GM18502 (cell line): ENCODE measurements at regions not wholly inside any gene's neighbourhood (a gene's known extent, or its start where the extent isn't known, plus 50 kb on each side); places are given as distances from the start of the nearest gene placed in this dataset.

Source experiments
- ATAC-seq: cut with Tn5 transposase; IDR thresholded peaks from one replicate; pipeline ENCODE4 v1.9.1; 2021; ENCODE audit warnings: mild to moderate bottlenecking; ENCODE audit not compliant: unreplicated experiment, poor library complexity

GRCh38 chr10:78900715-78901430 is 167.9 kb upstream of the ZMIZ1 start:
- ATAC-seq = no peak

DNA sequence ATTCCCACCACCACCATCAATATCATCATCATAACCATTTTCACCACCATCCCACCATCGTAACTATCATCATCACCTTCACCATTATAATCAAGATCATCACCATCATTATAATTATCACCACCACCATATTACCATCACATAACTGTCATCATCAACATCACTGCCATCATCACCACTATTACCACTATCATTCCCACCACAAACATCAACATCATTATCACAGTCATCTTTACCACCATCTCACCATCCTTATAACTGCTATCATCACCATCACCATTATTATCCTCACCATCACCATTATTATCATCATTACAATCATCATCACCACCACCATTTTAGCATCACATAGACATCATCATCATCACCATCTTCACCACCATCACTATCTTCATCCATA is 167.1 kb upstream of the ZMIZ1 start:
- ATAC-seq = no peak

DNA sequence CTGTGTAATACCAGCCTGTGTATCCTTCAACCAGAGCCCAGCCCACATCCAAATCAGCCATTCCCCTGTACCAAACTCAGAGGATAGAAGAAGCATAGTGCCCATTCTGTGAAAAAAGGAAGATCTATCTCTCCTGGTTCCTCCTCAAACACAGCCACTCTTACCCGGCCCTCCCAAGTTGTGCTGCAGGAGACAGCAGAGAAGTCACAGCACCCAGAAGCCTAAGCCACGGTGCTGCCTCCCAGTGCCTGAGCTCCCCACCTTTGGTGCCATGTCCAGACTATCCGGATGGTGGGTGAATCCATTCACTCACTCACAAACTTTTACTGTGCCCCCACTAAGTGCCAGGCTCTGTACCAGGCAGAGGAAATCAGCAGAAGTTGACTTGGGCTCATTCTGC is 166.0 kb upstream of the ZMIZ1 start:
- ATAC-seq = no peak

DNA sequence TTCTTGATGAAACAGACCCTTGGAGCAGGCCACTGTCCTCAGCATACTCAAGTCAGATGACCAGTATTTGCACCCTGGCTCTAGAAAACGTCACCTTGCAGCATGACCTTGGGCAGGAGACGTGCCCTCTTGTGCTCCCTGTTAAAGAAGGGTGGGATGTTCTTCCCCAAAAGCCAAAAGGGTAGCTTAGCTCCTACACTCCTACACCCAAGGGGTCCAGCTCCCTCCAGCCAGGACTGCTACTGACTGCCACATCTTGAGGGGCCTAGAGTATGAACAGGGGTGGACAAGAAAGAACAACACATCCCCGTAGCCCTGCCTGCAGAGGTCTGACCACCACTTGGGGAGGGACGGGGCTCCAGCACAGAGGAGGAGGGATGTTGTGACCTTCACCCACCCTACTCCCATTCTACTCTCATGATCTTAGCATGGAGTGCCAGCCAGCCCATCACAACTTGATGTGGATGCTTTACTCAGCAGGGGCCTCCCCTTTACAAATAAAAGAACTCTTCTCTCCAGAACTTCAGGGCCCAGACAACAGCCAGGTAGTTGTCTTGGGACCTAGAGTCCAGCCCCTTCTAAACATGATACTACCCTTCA is 165.3 kb upstream of the ZMIZ1 start:
- no peak for ATAC-seq

- no peak for ATAC-seq
These were observed 164.6 kb upstream of the ZMIZ1 start for GRCh38 chr10:78904196-78904595.

DNA sequence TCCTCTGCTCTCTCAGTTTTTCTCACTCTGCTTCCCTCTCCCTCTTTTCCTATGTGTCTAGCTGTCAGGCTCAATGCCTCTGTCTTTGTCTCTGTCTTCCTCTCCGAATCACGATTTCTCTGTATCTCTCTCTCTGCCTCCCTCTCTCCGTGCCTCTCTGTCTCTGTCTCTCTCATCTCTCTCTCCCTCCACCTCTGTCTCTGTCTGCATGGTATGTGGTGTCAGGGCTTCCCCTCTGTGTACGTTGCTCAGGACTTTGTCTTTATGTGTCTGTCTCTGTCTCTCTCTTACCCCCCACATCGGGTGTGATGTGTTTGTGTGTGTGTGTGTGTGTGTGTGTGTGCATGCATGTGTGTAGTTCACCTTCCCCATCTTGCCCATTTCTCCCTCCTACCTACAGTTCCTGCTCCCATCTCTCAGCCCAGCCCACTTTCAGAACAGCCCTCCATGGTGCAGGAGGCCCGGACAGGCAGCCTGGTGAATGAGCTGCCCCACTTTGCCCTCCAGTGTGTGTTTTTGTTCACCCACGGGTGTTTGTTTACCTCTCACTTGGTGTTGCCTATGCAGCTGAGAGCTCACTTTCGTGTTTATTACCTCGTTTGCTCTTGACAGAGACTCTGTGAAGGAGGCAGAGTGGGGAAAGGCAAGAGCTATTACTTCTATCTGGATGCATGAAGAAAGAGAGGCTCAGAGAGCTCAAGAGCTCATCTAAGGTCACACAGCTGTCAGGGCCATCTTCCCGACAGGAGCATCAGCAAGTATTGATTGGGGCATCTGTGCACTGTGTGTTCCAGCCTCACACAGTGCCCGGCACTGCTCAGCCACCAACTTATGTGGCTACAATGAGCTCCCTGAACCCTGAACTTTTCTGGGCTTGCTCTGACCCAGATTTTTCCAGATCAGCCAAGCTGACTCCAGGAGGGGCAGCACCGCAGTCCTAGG is 163.5 kb upstream of the ZMIZ1 start:
- ATAC-seq = no peak

DNA sequence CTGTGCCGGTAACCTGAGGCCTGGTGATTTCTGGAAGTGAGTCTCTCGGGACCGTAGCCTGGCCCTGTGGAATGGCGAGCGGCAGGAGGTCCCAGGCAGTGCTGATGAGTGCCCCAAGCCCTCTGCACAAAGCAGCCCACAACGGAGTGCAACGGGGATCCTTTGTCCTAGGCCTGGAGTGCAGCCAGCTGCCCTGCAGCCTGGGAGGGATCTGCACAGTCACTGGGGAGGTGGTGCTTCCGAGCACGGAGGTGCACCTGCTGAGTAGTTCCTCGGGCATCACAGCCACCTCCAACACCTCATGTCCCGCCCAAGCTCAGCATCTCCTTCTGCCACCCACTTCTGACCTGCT is 162.8 kb upstream of the ZMIZ1 start:
- no peak for ATAC-seq

DNA sequence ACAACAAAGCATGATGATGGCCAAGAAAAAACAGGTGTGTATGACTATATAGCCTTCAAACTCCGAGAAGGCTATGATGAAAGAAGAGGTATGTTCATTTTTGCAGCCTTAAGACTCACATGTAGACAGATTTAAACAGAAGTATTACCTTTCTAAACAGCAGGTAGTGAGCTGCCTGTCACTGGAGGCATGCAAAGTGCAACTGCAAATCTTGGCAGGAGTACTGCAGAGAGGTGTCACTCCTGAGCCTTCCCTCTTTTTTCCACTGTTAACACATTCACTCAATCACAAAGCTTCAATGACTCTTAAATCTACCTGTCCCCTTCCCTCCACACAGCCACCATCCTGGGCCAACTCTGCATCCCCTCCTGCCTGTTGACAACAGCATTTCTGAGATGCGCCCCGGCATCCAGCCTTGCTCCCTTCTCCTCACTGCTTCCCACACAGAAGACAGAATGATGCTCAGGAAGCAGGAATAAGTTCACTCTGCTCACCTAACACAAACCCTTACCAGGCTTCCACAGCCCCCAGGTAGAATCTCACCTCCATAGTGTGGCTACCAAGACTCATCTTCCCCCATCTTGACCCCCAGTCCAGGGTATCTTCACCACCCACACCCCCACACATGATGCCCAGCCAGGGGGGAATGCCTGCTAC is 161.9 kb upstream of the ZMIZ1 start:
- ATAC-seq = no peak

DNA sequence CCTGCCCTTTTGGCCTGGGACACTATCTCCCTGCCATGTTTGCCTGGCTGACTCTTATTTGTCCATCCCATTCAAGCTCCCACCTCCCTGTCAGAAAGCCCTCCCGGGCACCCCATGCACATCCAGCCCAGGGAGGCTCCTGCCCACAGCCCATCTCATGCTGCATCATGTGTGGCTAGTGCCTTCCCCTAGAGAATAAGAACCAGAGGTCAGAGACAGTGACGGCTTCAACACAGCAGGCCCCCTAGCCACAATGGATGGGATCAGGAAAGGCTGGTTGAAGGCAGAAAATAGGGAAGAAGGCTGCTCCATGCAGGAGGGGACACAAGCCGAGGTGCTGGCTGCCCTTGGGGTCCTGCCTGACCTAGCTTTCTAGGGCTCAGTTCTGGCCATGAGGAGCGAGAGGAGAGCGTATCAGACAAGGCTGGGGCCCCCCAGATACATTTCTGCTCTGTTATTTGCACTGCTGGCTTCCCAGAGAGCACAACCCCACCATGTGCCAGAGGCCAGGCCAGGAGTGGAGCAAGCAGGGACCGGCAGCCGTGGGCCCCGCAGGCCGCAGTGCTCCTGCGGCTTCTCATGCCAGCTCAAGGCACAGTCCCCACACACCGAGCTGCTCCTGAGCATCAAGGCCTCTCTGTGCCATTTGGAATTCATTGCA is 161.1 kb upstream of the ZMIZ1 start:
- ATAC-seq = no peak

- ATAC-seq = no peak
These were observed 159.5 kb upstream of the ZMIZ1 start for GRCh38 chr10:78909221-78909620.

- no peak for ATAC-seq
These were observed 158.7 kb upstream of the ZMIZ1 start for GRCh38 chr10:78910021-78910420.

DNA sequence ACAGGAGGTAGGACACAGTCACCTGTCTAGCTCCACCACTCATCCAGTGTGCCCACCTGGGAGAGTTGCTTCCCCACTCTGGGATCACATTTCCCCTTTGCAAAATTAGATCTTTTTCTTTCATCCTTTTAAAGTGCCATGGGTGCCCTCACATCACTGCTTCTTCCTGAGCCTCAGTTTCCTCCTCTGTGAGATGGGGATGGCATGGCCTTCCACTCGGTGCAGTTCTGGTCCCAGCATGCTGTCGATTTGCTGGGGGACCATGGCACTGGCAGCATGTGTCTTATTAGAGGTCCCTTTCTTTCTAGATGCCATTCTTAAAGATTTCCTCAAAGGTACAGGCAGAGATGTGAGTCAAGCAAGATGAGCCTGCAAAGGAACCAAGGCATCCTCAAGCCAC is 158.3 kb upstream of the ZMIZ1 start:
- ATAC-seq = no peak

GRCh38 chr10:78910886-78911285 is 157.9 kb upstream of the ZMIZ1 start:
- no peak for ATAC-seq

DNA sequence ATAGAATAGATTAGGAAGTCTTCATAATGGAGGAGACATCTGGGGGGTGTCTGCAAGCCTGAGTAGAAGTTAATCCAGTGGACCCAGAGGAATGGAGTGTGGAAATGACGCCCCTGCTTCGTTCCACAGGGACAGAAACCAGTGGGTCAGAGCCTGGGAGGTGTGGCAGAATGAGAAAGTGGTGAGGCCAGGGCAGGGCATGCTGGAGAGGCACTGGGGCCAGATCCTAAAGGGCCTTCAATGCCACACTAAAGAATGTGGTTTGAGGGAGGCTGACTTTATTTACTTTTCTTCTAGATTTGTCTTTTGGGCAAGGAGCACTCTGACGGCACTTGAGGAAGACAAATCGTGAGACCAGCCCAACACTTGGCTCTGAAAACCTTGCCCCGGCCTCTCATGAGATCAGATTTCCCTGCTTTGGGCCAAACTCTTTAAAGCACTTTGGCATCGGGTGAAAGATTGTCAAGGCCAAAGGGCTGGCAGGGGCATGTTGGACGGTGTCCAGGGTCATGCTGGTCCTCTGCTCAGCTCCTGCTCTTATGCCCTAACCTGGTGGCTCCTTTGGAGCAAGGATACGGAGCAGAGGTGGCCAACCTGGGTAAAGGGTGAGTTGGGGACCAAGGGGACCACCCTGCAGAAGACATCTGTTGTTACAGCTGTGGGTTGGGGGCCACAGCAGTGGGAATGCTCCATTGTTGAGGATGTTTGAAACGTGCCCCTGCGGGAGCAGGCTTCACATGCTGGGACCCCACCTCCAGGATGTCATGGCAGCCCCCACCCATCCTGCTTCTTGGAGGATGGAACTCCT is 157.0 kb upstream of the ZMIZ1 start:
- ATAC-seq = no peak

DNA sequence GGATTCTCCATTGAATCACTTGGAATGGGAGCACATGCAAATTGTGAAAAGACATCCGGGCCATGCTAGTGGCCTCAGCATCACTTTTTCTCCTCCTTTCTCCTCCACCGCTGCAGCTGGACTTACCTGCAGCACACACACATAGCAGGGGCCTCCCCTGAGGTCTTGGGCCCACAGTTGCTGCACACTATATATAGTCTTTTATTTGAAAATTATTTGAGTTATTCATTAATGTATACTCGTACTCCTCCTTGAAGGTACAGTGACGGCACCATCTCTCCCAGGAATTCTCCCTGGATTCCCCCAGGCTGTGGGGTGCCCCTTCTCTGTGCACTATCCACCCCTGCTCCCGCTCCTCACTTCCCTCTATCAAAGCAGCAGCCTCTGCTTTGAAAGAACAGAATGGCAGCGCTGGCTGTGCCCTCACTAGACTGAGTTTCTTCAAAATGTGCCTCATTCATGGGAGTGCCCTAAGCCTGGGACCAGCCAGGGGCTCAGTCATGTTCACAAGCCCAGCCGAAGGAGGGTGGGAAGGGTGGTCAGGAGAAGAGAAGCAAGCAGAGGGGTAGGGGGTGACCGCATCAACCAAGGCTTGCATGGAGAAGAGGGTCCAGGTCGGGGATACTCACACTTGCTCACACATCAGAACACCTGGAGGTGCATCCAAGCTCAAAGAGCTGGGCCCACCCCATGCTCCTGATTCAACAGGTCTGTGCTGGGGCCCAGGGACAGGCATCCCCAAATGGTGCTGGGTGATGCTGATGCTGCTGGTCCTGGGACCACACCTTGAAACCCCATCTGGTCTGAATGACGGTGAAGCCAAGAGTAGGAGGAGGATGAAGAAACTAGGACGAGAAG is 156.2 kb upstream of the ZMIZ1 start:
- ATAC-seq = no peak

DNA sequence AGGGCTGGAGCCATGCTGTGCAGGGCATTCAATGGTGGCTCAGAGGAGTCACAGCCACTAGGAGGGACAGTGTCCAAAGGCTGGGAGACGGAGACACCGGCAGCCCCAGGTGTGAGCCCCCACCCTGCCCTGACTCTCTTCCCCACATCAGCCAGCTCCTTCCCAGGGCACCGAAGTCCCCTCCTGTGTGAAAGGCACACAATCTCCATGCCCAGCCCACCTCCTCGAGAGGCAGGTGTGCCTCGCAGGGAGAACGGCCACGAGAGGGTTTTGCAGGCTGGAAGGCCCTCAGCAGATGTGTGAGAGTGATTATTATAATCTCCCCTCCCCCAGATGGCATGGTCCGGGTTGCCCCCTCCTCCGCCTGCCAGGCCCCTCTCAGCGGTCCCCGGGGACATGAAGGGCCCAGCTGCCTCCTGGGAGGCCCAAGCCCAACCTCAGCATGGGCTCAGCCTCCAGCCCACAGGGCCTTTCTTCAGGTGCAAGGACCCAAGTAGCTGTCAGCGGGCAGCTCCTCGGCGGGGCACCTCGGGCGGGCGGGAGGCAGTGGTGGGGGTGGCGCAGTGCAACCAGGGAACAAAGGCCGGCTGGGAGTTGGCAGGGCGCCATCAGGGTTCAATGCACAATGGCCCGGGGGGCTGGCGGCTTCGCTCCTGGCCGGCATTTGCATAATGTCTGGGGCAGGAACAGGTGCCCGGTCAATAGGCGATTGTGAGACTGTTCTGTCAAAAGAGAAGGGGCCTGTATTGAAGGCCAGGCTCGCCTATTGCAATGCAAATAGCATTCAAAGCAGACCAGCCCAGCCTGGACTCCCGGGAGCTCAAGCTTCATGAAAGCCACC is 155.3 kb upstream of the ZMIZ1 start:
- no peak for ATAC-seq

- ATAC-seq = no peak
These were observed 154.7 kb upstream of the ZMIZ1 start for GRCh38 chr10:78914060-78914378.
